HEK293 (cell line): ENCODE measurements at regions not wholly inside any gene's neighbourhood (a gene's known extent, or its start where the extent isn't known, plus 50 kb on each side); places are given as distances from the start of the nearest gene placed in this dataset.

Experiments
- CTCF ChIA-PET: fragments of 350-600 bp; formaldehyde crosslinking; extraction: SDS; loops from one replicate; lab custom pipeline; 2021; ENCODE audit warnings: antibody characterized with exemption; lab: Yijun Ruan, JAX
- POLR2A ChIA-PET: fragments of 300-600 bp; formaldehyde crosslinking; extraction: SDS; loops from one replicate; lab custom pipeline; 2020; ENCODE audit warnings: antibody characterized with exemption, inconsistent platforms; lab: Yijun Ruan, JAX
- H3K27ac ChIP-seq: fragments of 200-500 bp; sonication (Bioruptor generic); 2 replicates; pipeline ENCODE4 v1.5.1; 2014; ENCODE audit warnings: low read depth, low read length, control low read depth, inconsistent platforms; ENCODE audit errors: extremely low read depth
- H3K36me3 ChIP-seq, 2 experiments: fragments of 200-500 bp in 1 of 2; sonication (Bioruptor generic) in 1 of 2; 1 replicate in 1 of 2; 2 replicates in 1 of 2; pipeline ENCODE4 v1.5.1; 2014 to 2017; ENCODE audit warnings: inconsistent platforms in 2 of 2, low read length in 2 of 2; ENCODE audit not compliant: control insufficient read depth in 2 of 2, insufficient read depth in 1 of 2
- H3K4me1 ChIP-seq: fragments of 200-500 bp; sonication (Bioruptor generic); 2 replicates; pipeline ENCODE4 v1.5.1; 2014; ENCODE audit warnings: mild to moderate bottlenecking, low read length, inconsistent platforms; ENCODE audit not compliant: control insufficient read depth, insufficient read depth
- H3K4me3 ChIP-seq: 2 replicates; pipeline ENCODE4 v1.5.1; 2011; ENCODE audit warnings: low read depth, mild to moderate bottlenecking, control low read depth, low read length, moderate library complexity
- H3K9me3 ChIP-seq: fragments of 200-500 bp; sonication (Bioruptor generic); 2 replicates; pipeline ENCODE4 v1.5.1; 2014; ENCODE audit warnings: low read depth, low read length, inconsistent platforms; ENCODE audit not compliant: control insufficient read depth, insufficient read depth
- EGR2 ChIP-seq: fragments of 450-650 bp; formaldehyde crosslinking; IDR thresholded peaks from 2 replicates; pipeline ENCODE4 v1.5.1; 2016; ENCODE audit warnings: low read depth, missing biosample characterization, missing genetic modification characterization
- HOXA7 ChIP-seq: sonication (generic); formaldehyde crosslinking; IDR thresholded peaks from 2 replicates; pipeline ENCODE4 v1.8.1; 2022; ENCODE audit warnings: missing genetic modification reagents, borderline replicate concordance
- IKZF3 ChIP-seq: fragments of 450-650 bp; IDR thresholded peaks from 2 replicates; pipeline ENCODE4 v1.5.0; 2018; ENCODE audit warnings: missing biosample characterization, mild to moderate bottlenecking, missing genetic modification characterization, moderate library complexity
- KLF10 ChIP-seq: fragments of 450-650 bp; IDR thresholded peaks from 2 replicates; pipeline ENCODE4 v1.5.1; 2018; ENCODE audit warnings: missing biosample characterization, mild to moderate bottlenecking, missing genetic modification characterization
- KLF9 ChIP-seq: fragments of 450-650 bp; formaldehyde crosslinking; IDR thresholded peaks from 2 replicates; pipeline ENCODE4 v1.5.1; 2016; ENCODE audit warnings: missing biosample characterization, missing genetic modification characterization, low read depth
- REPIN1 ChIP-seq: fragments of 450-650 bp; formaldehyde crosslinking; IDR thresholded peaks from 2 replicates; pipeline ENCODE4 v1.5.1; 2017; ENCODE audit warnings: missing biosample characterization, missing genetic modification characterization, low read depth
- TCF7L2 ChIP-seq: IDR thresholded peaks from 2 replicates; pipeline ENCODE4 v1.6.1; 2011; ENCODE audit warnings: low read depth, mild to moderate bottlenecking, inconsistent platforms, low read length, moderate library complexity, borderline replicate concordance
- ZBTB10 ChIP-seq: fragments of 450-650 bp; formaldehyde crosslinking; IDR thresholded peaks from 2 replicates; pipeline ENCODE4 v1.5.1; 2016; ENCODE audit warnings: missing biosample characterization, missing genetic modification characterization
- ZBTB17 ChIP-seq: fragments of 450-650 bp; formaldehyde crosslinking; IDR thresholded peaks from 2 replicates; pipeline ENCODE4 v1.5.1; 2016; ENCODE audit warnings: missing biosample characterization, missing genetic modification characterization
- ZBTB7A ChIP-seq: fragments of 450-650 bp; formaldehyde crosslinking; IDR thresholded peaks from 2 replicates; pipeline ENCODE4 v1.5.1; 2016; ENCODE audit warnings: low read depth, missing biosample characterization, missing genetic modification characterization
- ZFP69B ChIP-seq: fragments of 450-650 bp; formaldehyde crosslinking; IDR thresholded peaks from 2 replicates; pipeline ENCODE4 v1.5.1; 2016; ENCODE audit warnings: missing biosample characterization, missing genetic modification characterization
- ZNF121 ChIP-seq: fragments of 450-650 bp; formaldehyde crosslinking; IDR thresholded peaks from 2 replicates; pipeline ENCODE4 v1.5.1; 2016; ENCODE audit warnings: missing biosample characterization, missing genetic modification characterization
- ZNF132 ChIP-seq: fragments of 450-650 bp; formaldehyde crosslinking; IDR thresholded peaks from 2 replicates; pipeline ENCODE4 v1.5.1; 2017; ENCODE audit warnings: missing biosample characterization, missing genetic modification characterization, borderline replicate concordance
- ZNF169 ChIP-seq: fragments of 450-650 bp; formaldehyde crosslinking; IDR thresholded peaks from 2 replicates; pipeline ENCODE4 v1.5.1; 2016; ENCODE audit warnings: missing biosample characterization, missing genetic modification characterization
- ZNF2 ChIP-seq: fragments of 450-650 bp; formaldehyde crosslinking; IDR thresholded peaks from 2 replicates; pipeline ENCODE4 v1.5.1; 2016; ENCODE audit warnings: missing biosample characterization, missing genetic modification characterization
- ZNF24 ChIP-seq: fragments of 450-650 bp; formaldehyde crosslinking; IDR thresholded peaks from 2 replicates; pipeline ENCODE4 v1.5.1; 2016; ENCODE audit warnings: missing biosample characterization, missing genetic modification characterization
- ZNF248 ChIP-seq: fragments of 450-650 bp; formaldehyde crosslinking; IDR thresholded peaks from 2 replicates; pipeline ENCODE4 v1.5.1; 2017; ENCODE audit warnings: missing biosample characterization, missing genetic modification characterization
- ZNF341 ChIP-seq: fragments of 450-650 bp; formaldehyde crosslinking; IDR thresholded peaks from 2 replicates; pipeline ENCODE4; 2016; ENCODE audit warnings: low read depth, missing biosample characterization, missing genetic modification characterization
- ZNF350 ChIP-seq: fragments of 450-650 bp; formaldehyde crosslinking; IDR thresholded peaks from 2 replicates; pipeline ENCODE4 v1.5.0; 2017; ENCODE audit warnings: missing biosample characterization, mild to moderate bottlenecking, missing genetic modification characterization
- ZNF416 ChIP-seq: fragments of 450-650 bp; formaldehyde crosslinking; IDR thresholded peaks from 2 replicates; pipeline ENCODE4 v1.5.1; 2016; ENCODE audit warnings: missing biosample characterization, missing genetic modification characterization
- ZNF48 ChIP-seq: fragments of 450-650 bp; formaldehyde crosslinking; IDR thresholded peaks from 2 replicates; pipeline ENCODE4 v1.5.1; 2016; ENCODE audit warnings: missing biosample characterization, missing genetic modification characterization
- ZNF654 ChIP-seq: fragments of 450-650 bp; formaldehyde crosslinking; IDR thresholded peaks from 2 replicates; pipeline ENCODE4 v1.5.1; 2016; ENCODE audit warnings: low read depth, missing biosample characterization, missing genetic modification characterization
- ZNF670 ChIP-seq: fragments of 450-650 bp; formaldehyde crosslinking; IDR thresholded peaks from 2 replicates; pipeline ENCODE4 v1.5.1; 2016; ENCODE audit warnings: missing biosample characterization, missing genetic modification characterization, low read depth
- ZNF677 ChIP-seq: fragments of 450-650 bp; IDR thresholded peaks from 2 replicates; pipeline ENCODE4 v1.5.0; 2018; ENCODE audit warnings: missing biosample characterization, mild to moderate bottlenecking, missing genetic modification characterization, moderate library complexity
- ZNF707 ChIP-seq: fragments of 450-650 bp; formaldehyde crosslinking; IDR thresholded peaks from 2 replicates; pipeline ENCODE4 v1.5.1; 2016; ENCODE audit warnings: missing biosample characterization, missing genetic modification characterization
- ZSCAN30 ChIP-seq: fragments of 450-650 bp; IDR thresholded peaks from 2 replicates; pipeline ENCODE4 v1.5.1; 2018; ENCODE audit warnings: missing biosample characterization, mild to moderate bottlenecking, missing genetic modification characterization, moderate library complexity
- TF ChIP-seq, protein P1 (sequence below): fragments of 450-650 bp; formaldehyde crosslinking; IDR thresholded peaks from 2 replicates; pipeline ENCODE4 v1.5.1; 2016; ENCODE audit warnings: missing biosample characterization, missing genetic modification characterization
- TF ChIP-seq, protein P2 (sequence below): fragments of 450-650 bp; formaldehyde crosslinking; IDR thresholded peaks from 2 replicates; pipeline ENCODE4 v1.5.1; 2016; ENCODE audit warnings: missing biosample characterization, missing genetic modification characterization, borderline replicate concordance
- TF ChIP-seq, protein P3 (sequence below): fragments of 450-650 bp; formaldehyde crosslinking; optimal IDR thresholded peaks from 2 replicates; pipeline ENCODE3; 2016; ENCODE audit warnings: missing biosample characterization, mild to moderate bottlenecking, missing genetic modification characterization

DNA sequence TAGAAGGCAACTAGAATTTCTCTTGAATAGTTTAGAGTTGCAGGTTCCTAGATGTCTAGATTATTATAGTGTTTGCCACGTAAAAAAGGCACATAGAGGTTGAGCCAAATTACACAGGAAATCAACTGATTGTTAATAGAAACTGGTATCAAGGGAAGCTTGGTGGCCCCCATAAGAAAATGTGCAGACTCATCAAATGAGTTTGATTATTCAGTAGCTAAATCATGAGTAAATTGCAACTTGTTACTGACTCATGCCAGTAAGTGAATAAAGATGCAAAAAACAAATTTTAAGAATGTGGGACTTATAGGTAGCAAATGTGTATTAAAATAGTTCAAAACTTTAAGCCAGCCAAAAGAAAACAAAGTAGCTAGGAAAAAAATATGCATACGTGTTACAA is 1078.9 kb upstream of the CDH9 start (continued):
- TF ChIP-seq ZBTB10 (tag by site-specific recombination) (no peak), ZNF48 (tag by site-specific recombination) (no peak), IKZF3 (no peak), ZSCAN30 (no peak), ZNF350 (no peak), ZNF132 (no peak), KLF9 (no peak), EGR2 (no peak), ZBTB17 (tag by site-specific recombination) (no peak), REPIN1 (tag by site-specific recombination) (no peak)

GRCh38 chr5:28110781-28111180 is 1072.4 kb upstream of the CDH9 start:
- Histone ChIP-seq H3K4me3 (no peak overlapping the region), H3K36me3 (no peaks in the 10 kb centered on the region), H3K4me1 (no peaks in the 10 kb centered on the region), H3K27ac (no peak overlapping the region), H3K9me3 (no peaks in the 10 kb centered on the region)
- ChIA-PET POLR2A (no interaction called here), CTCF (interaction anchor here (0.6 kb wide), 1 partner anchor 431 kb away, joined by 4 read pairs; no protein-coding TSS in a partner anchor)
- TF ChIP-seq ZNF121 (no peak), TCF7L2 (no peak), KLF10 (tag by site-specific recombination) (no peak), ZFP69B (tag by site-specific recombination) (no peak), ZBTB7A (tag by site-specific recombination) (no peak), ZNF169 (tag by site-specific recombination) (no peak), ZNF24 (tag by site-specific recombination) (no peak), ZNF416 (tag by site-specific recombination) (no peak), ZNF677 (tag by site-specific recombination) (no peak), ZNF654 (tag by site-specific recombination) (no peak), HOXA7 (CRISPR knock-in tag) (no peak), ZNF707 (tag by site-specific recombination) (no peak), ZNF2 (tag by site-specific recombination) (no peak), ZNF341 (tag by site-specific recombination) (no peak), ZBTB17 (tag by site-specific recombination) (no peak), ZNF670 (tag by site-specific recombination) (no peak), ZNF248 (tag by site-specific recombination) (no peak)
- TF ChIP-seq, protein P1, sequence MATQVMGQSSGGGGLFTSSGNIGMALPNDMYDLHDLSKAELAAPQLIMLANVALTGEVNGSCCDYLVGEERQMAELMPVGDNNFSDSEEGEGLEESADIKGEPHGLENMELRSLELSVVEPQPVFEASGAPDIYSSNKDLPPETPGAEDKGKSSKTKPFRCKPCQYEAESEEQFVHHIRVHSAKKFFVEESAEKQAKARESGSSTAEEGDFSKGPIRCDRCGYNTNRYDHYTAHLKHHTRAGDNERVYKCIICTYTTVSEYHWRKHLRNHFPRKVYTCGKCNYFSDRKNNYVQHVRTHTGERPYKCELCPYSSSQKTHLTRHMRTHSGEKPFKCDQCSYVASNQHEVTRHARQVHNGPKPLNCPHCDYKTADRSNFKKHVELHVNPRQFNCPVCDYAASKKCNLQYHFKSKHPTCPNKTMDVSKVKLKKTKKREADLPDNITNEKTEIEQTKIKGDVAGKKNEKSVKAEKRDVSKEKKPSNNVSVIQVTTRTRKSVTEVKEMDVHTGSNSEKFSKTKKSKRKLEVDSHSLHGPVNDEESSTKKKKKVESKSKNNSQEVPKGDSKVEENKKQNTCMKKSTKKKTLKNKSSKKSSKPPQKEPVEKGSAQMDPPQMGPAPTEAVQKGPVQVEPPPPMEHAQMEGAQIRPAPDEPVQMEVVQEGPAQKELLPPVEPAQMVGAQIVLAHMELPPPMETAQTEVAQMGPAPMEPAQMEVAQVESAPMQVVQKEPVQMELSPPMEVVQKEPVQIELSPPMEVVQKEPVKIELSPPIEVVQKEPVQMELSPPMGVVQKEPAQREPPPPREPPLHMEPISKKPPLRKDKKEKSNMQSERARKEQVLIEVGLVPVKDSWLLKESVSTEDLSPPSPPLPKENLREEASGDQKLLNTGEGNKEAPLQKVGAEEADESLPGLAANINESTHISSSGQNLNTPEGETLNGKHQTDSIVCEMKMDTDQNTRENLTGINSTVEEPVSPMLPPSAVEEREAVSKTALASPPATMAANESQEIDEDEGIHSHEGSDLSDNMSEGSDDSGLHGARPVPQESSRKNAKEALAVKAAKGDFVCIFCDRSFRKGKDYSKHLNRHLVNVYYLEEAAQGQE (tag by site-specific recombination): no peak
- TF ChIP-seq, protein P2, sequence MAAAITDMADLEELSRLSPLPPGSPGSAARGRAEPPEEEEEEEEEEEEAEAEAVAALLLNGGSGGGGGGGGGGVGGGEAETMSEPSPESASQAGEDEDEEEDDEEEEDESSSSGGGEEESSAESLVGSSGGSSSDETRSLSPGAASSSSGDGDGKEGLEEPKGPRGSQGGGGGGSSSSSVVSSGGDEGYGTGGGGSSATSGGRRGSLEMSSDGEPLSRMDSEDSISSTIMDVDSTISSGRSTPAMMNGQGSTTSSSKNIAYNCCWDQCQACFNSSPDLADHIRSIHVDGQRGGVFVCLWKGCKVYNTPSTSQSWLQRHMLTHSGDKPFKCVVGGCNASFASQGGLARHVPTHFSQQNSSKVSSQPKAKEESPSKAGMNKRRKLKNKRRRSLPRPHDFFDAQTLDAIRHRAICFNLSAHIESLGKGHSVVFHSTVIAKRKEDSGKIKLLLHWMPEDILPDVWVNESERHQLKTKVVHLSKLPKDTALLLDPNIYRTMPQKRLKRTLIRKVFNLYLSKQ (tag by site-specific recombination): no peak
- TF ChIP-seq, protein P3, sequence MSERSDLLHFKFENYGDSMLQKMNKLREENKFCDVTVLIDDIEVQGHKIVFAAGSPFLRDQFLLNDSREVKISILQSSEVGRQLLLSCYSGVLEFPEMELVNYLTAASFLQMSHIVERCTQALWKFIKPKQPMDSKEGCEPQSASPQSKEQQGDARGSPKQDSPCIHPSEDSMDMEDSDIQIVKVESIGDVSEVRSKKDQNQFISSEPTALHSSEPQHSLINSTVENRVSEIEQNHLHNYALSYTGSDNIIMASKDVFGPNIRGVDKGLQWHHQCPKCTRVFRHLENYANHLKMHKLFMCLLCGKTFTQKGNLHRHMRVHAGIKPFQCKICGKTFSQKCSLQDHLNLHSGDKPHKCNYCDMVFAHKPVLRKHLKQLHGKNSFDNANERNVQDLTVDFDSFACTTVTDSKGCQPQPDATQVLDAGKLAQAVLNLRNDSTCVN: no peak
